Natural killer cell (primary cell): ENCODE measurements at regions not wholly inside any gene's neighbourhood (a gene's known extent, or its start where the extent isn't known, plus 50 kb on each side); places are given as distances from the start of the nearest gene placed in this dataset.

Source experiments
- ATAC-seq, 3 donors: fragments of 150-1000 bp in 2 of 3; fragments of 200-7000 bp in 1 of 3; cut with Tn5 transposase; 1 replicate in 1 of 3; 2 replicates in 2 of 3; pipeline ENCODE4 v1.10.0; 2021; ENCODE audit warnings: mild to moderate bottlenecking in 2 of 3, moderate library complexity in 2 of 3
- DNase-seq, 2 donors: peaks; one replicate each; pipeline versions ENCODE4 v3.0.0 to v3.0.0-alpha.2; 2013 to 2021; ENCODE audit warnings: mixed read lengths in 1 of 2
- H3K27ac ChIP-seq: one replicate; pipeline ENCODE4 v1.5.1; 2013; ENCODE audit warnings: mild to moderate bottlenecking, low read length
- H3K27me3 ChIP-seq: one replicate; pipeline ENCODE4 v1.6.1; 2013; ENCODE audit warnings: low read length; ENCODE audit not compliant: control insufficient read depth, insufficient read depth
- H3K36me3 ChIP-seq: one replicate; pipeline ENCODE4 v1.6.1; 2013; ENCODE audit warnings: low read length; ENCODE audit not compliant: control insufficient read depth, insufficient read depth
- H3K4me1 ChIP-seq: one replicate; pipeline ENCODE4 v1.6.1; 2013; ENCODE audit warnings: low read length; ENCODE audit not compliant: control insufficient read depth, insufficient read depth
- H3K4me3 ChIP-seq: one replicate; pipeline ENCODE4 v1.5.1; 2013; ENCODE audit warnings: low read length
- H3K9me3 ChIP-seq: one replicate; pipeline ENCODE4 v1.6.1; 2013; ENCODE audit warnings: low read length; ENCODE audit not compliant: control insufficient read depth, insufficient read depth
- H3K27ac Mint-ChIP-seq, 2 donors: one replicate each; pipeline ENCODE4 v1.8.0; 2022; ENCODE audit warnings: mild to moderate bottlenecking in 2 of 2, mixed read lengths in 2 of 2, moderate library complexity in 1 of 2
- H3K27me3 Mint-ChIP-seq, 2 donors: one replicate each; pipeline ENCODE4 v1.8.0; 2022; ENCODE audit warnings: low read depth in 2 of 2, mixed read lengths in 2 of 2
- H3K36me3 Mint-ChIP-seq: one replicate; pipeline ENCODE4 v1.8.0; 2022; ENCODE audit warnings: mixed read lengths
- H3K4me1 Mint-ChIP-seq, 2 donors: one replicate each; pipeline ENCODE4 v1.8.0; 2022; ENCODE audit warnings: mixed read lengths in 2 of 2
- H3K4me3 Mint-ChIP-seq: one replicate; pipeline ENCODE4 v1.8.0; 2022; ENCODE audit warnings: mild to moderate bottlenecking, moderate library complexity, mixed read lengths
- H3K9me3 Mint-ChIP-seq, 2 donors: one replicate each; pipeline ENCODE4 v1.8.0; 2022; ENCODE audit warnings: mixed read lengths in 2 of 2
- CTCF ChIP-seq: fragments of 200-600 bp; IDR thresholded peaks from one replicate; pipeline ENCODE4 v1.8.0; 2022; ENCODE audit warnings: antibody characterized with exemption
- WGBS: methylation state at CpG from one replicate; pipeline ENCODE4 v1.1.7; 2013; ENCODE audit warnings: missing lambda C conversion rate; ENCODE audit not compliant: insufficient coverage; 5-methylcytosine and 5-hydroxymethylcytosine counted together
- intact Hi-C: fragments of 100-400 bp; cut with micrococcal nuclease; formaldehyde crosslinking; loops from one replicate; pipeline ENCODE4 v1.14.2; 2022

- H3K9me3 Mint-ChIP-seq, result no peaks in the 10 kb centered on the region
- no peaks in the 10 kb centered on the region for H3K36me3 ChIP-seq
- no peaks in the 10 kb centered on the region for H3K27me3 ChIP-seq
- H3K4me3 ChIP-seq, result no peak overlapping the region
- no peak overlapping the region for H3K4me3 Mint-ChIP-seq
- no peak for TF ChIP-seq CTCF
- DNase-seq, result no peak
- H3K4me1 ChIP-seq, result no peaks in the 10 kb centered on the region
- H3K4me1 Mint-ChIP-seq, result no peaks in the 10 kb centered on the region
- H3K27ac ChIP-seq, result no peak overlapping the region
- H3K9me3 ChIP-seq, result no peaks in the 10 kb centered on the region
- intact Hi-C loops, result no loop called here
- ATAC-seq, result no peak
- H3K27me3 Mint-ChIP-seq, result no peaks in the 10 kb centered on the region
- H3K27ac Mint-ChIP-seq, result no peak overlapping the region
- WGBS, result 88% methylated on average over 2 of the region's 3 CpGs
- H3K36me3 Mint-ChIP-seq, result no peaks in the 10 kb centered on the region
Measured at GRCh38 chr1:172978595-172978994, 72.1 kb downstream of the TNFSF18 start.

- no peak for ATAC-seq
- Histone ChIP-seq H3K27ac (no peak overlapping the region), H3K9me3 (no peaks in the 10 kb centered on the region), H3K36me3 (no peaks in the 10 kb centered on the region), H3K4me3 (no peak overlapping the region), H3K4me1 (no peaks in the 10 kb centered on the region), H3K27me3 (no peaks in the 10 kb centered on the region)
- H3K9me3 Mint-ChIP-seq, result no peaks in the 10 kb centered on the region
- no peak overlapping the region for H3K4me3 Mint-ChIP-seq
- no peak overlapping the region for H3K27ac Mint-ChIP-seq
- DNase-seq, result no peak
- intact Hi-C loops, result no loop called here
- WGBS, result 22% methylated on average over 1 of the region's 3 CpGs
- no peaks in the 10 kb centered on the region for H3K36me3 Mint-ChIP-seq
- no peaks in the 10 kb centered on the region for H3K4me1 Mint-ChIP-seq
- no peak for TF ChIP-seq CTCF
- no peaks in the 10 kb centered on the region for H3K27me3 Mint-ChIP-seq
Measured at GRCh38 chr1:172979828-172980227, 70.9 kb downstream of the TNFSF18 start.

- Mint-ChIP-seq H3K36me3 (no peaks in the 10 kb centered on the region), H3K4me1 (no peaks in the 10 kb centered on the region), H3K4me3 (no peak overlapping the region), H3K27ac (no peak overlapping the region), H3K9me3 (no peaks in the 10 kb centered on the region), H3K27me3 (no peaks in the 10 kb centered on the region)
- H3K4me3 ChIP-seq, result no peak overlapping the region
- no peaks in the 10 kb centered on the region for H3K9me3 ChIP-seq
- no peak for DNase-seq
- H3K4me1 ChIP-seq, result no peaks in the 10 kb centered on the region
- ATAC-seq, result no peak
- no peak overlapping the region for H3K27ac ChIP-seq
- TF ChIP-seq CTCF, result no peak
- H3K27me3 ChIP-seq, result no peaks in the 10 kb centered on the region
- no peaks in the 10 kb centered on the region for H3K36me3 ChIP-seq
- intact Hi-C loops, result no loop called here
- WGBS, result no CpG with 5 or more reads among the region's 2 CpGs
Measured at GRCh38 chr1:172980456-172980855, 70.3 kb downstream of the TNFSF18 start.

- no peaks in the 10 kb centered on the region for H3K9me3 ChIP-seq
- H3K4me3 ChIP-seq, result no peak overlapping the region
- ATAC-seq (no peak), DNase-seq (no peak)
- no peak overlapping the region for H3K27ac Mint-ChIP-seq
- no peaks in the 10 kb centered on the region for H3K27me3 Mint-ChIP-seq
- H3K36me3 Mint-ChIP-seq, result no peaks in the 10 kb centered on the region
- H3K4me3 Mint-ChIP-seq, result no peak overlapping the region
- H3K36me3 ChIP-seq, result no peaks in the 10 kb centered on the region
- H3K9me3 Mint-ChIP-seq, result no peaks in the 10 kb centered on the region
- intact Hi-C loops, result no loop called here
- no peak for TF ChIP-seq CTCF
- H3K27ac ChIP-seq, result no peak overlapping the region
- no peaks in the 10 kb centered on the region for H3K27me3 ChIP-seq
- no CpG with 5 or more reads among the region's 2 CpGs for WGBS
- H3K4me1 Mint-ChIP-seq, result no peaks in the 10 kb centered on the region
- no peaks in the 10 kb centered on the region for H3K4me1 ChIP-seq
Measured at GRCh38 chr1:172980971-172981370, 69.8 kb downstream of the TNFSF18 start.
